Lower leg skin (tissue), 3 donors: ENCODE measurements at regions not wholly inside any gene's neighbourhood (a gene's known extent, or its start where the extent isn't known, plus 50 kb on each side); places are given as distances from the start of the nearest gene placed in this dataset.

Experiments used
- POLR2A ChIP-seq, 2 donors: fragments of 450-650 bp; IDR thresholded peaks; one replicate each; pipeline ENCODE4 v1.6.1; 2016 to 2017; ENCODE audit warnings: antibody characterized with exemption in 2 of 2, mild to moderate bottlenecking in 1 of 2, moderate library complexity in 1 of 2
- TF ChIP-seq, protein P1 (sequence below), 3 donors: fragments of 450-650 bp; IDR thresholded peaks; one replicate each; pipeline ENCODE4 v1.5.1; 2016; ENCODE audit warnings: antibody characterized with exemption in 3 of 3, mild to moderate bottlenecking in 3 of 3, moderate library complexity in 2 of 3

GRCh38 chr11:37946155-37946766 lies 1348.2 kb upstream of the RAG2 start:
- TF ChIP-seq, protein P1, sequence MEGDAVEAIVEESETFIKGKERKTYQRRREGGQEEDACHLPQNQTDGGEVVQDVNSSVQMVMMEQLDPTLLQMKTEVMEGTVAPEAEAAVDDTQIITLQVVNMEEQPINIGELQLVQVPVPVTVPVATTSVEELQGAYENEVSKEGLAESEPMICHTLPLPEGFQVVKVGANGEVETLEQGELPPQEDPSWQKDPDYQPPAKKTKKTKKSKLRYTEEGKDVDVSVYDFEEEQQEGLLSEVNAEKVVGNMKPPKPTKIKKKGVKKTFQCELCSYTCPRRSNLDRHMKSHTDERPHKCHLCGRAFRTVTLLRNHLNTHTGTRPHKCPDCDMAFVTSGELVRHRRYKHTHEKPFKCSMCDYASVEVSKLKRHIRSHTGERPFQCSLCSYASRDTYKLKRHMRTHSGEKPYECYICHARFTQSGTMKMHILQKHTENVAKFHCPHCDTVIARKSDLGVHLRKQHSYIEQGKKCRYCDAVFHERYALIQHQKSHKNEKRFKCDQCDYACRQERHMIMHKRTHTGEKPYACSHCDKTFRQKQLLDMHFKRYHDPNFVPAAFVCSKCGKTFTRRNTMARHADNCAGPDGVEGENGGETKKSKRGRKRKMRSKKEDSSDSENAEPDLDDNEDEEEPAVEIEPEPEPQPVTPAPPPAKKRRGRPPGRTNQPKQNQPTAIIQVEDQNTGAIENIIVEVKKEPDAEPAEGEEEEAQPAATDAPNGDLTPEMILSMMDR (IDR thresholded peaks at IDR 0.05), result no peak
- TF ChIP-seq POLR2A (IDR thresholded peaks at IDR 0.05), result no peak
